OCI-LY7 (cell line): ENCODE measurements at regions not wholly inside any gene's neighbourhood (a gene's known extent, or its start where the extent isn't known, plus 50 kb on each side); places are given as distances from the start of the nearest gene placed in this dataset.

Experiments
- BruUV-seq: library from RNA; stranded (reverse); fragments of 400-500 nt; replicated peaks from 2 replicates; lab custom pipeline; 2021; lab: Mats Ljungman, UMichigan
- CTCF ChIA-PET: fragments of 300-600 bp; sonication (Branson Sonifier 250); formaldehyde crosslinking; loops from one replicate; lab custom pipeline; 2022; ENCODE audit warnings: antibody characterized with exemption; ENCODE audit not compliant: unreplicated experiment; lab: Charles Lee
- POLR2A ChIA-PET: fragments of 300-600 bp; sonication (Branson Sonifier 250); formaldehyde crosslinking; loops from one replicate; lab custom pipeline; 2022; ENCODE audit warnings: antibody characterized with exemption; lab: Charles Lee
- DNase-seq: peaks from one replicate; pipeline ENCODE4 v3.0.0-alpha.2; 2015; ENCODE audit warnings: low spot score
- H2AFZ ChIP-seq: fragments of 200-600 bp; sonication (generic), shearing (Covaris generic); 2 replicates; pipeline ENCODE4 v1.6.1; 2014; ENCODE audit warnings: mild to moderate bottlenecking, antibody characterized with exemption, low read length, moderate library complexity
- H3K27ac ChIP-seq: fragments of 200-600 bp; sonication (generic); 2 replicates; pipeline ENCODE4 v1.5.1; 2014; ENCODE audit warnings: mixed run types, low read depth, mild to moderate bottlenecking, moderate library complexity, low read length, inconsistent platforms; ENCODE audit not compliant: poor library complexity, severe bottlenecking
- H3K36me3 ChIP-seq: fragments of 200-600 bp; sonication (generic); 2 replicates; pipeline ENCODE4 v1.6.1; 2014; ENCODE audit warnings: mild to moderate bottlenecking, antibody characterized with exemption, low read length, moderate library complexity, mixed read lengths; ENCODE audit not compliant: insufficient read depth
- H3K4me1 ChIP-seq: fragments of 200-600 bp; sonication (generic); 2 replicates; pipeline ENCODE4 v1.5.1; 2014; ENCODE audit warnings: mild to moderate bottlenecking, low read length; ENCODE audit not compliant: insufficient read depth, poor library complexity, severe bottlenecking
- H3K4me2 ChIP-seq: fragments of 200-600 bp; sonication (generic); 2 replicates; pipeline ENCODE4 v1.6.1; 2014; ENCODE audit warnings: mild to moderate bottlenecking, low read length
- H3K4me3 ChIP-seq: fragments of 200-600 bp; sonication (generic); 2 replicates; pipeline ENCODE4 v1.5.1; 2014; ENCODE audit warnings: mild to moderate bottlenecking, low read depth, low read length; ENCODE audit not compliant: poor library complexity, severe bottlenecking
- H3K79me2 ChIP-seq: fragments of 200-600 bp; sonication (generic); 2 replicates; pipeline ENCODE4 v1.6.1; 2016; ENCODE audit warnings: low read depth, mild to moderate bottlenecking, low read length, moderate library complexity, mixed read lengths; ENCODE audit not compliant: insufficient read depth
- H3K9me2 ChIP-seq: fragments of 200-600 bp; sonication (generic); 2 replicates; pipeline ENCODE4 v1.6.1; 2016; ENCODE audit warnings: mild to moderate bottlenecking, low read length, mixed read lengths; ENCODE audit not compliant: insufficient read depth
- H3K9me3 ChIP-seq: fragments of 200-600 bp; sonication (generic); 2 replicates; pipeline ENCODE4 v1.6.1; 2014; ENCODE audit warnings: mild to moderate bottlenecking, mixed run types, low read length, mixed read lengths
- H4K20me1 ChIP-seq: fragments of 200-600 bp; sonication (generic); 2 replicates; pipeline ENCODE4 v1.6.1; 2014; ENCODE audit warnings: mild to moderate bottlenecking, antibody characterized with exemption, low read length, moderate library complexity, mixed read lengths; ENCODE audit not compliant: insufficient read depth
- EZH2phosphoT487 ChIP-seq: fragments of 200-600 bp; sonication (generic); IDR thresholded peaks from 2 replicates; pipeline ENCODE4 v1.6.1; 2018; ENCODE audit warnings: low read depth, borderline replicate concordance, mild to moderate bottlenecking, mixed run types, antibody characterized with exemption, low read length, moderate library complexity, mixed read lengths
- intact Hi-C: fragments of 100-400 bp; cut with micrococcal nuclease; formaldehyde crosslinking; loops from one replicate; pipeline ENCODE4 v1.10.0; 2022; ENCODE audit not compliant: unreplicated experiment
- TF ChIP-seq, protein P1 (sequence below): fragments of 200-600 bp; sonication (generic); conservative IDR thresholded peaks from 2 replicates; pipeline ENCODE4 v1.5.1; 2014; ENCODE audit warnings: mild to moderate bottlenecking, antibody characterized with exemption, low read length, moderate library complexity, mixed read lengths

DNA sequence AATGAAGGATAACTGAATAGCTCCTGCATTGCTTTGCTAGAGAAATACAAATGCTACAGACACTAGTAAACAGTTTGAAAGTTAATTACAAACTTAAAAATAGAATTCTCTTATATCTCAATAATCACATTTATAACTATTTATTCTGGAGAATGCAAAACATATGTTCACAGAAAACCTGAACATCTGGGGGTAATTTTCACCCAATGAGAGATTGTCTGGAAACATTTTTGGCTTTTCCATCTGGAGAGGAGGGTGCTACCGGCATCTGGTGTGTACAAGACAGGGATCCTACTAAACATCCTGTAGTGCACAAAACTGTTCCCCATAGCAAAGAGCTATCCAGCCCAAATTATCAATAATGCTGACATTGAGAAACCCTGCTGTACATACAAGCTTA, 378.4 kb upstream of the CHORDC1 start:
- TF ChIP-seq, protein P1, sequence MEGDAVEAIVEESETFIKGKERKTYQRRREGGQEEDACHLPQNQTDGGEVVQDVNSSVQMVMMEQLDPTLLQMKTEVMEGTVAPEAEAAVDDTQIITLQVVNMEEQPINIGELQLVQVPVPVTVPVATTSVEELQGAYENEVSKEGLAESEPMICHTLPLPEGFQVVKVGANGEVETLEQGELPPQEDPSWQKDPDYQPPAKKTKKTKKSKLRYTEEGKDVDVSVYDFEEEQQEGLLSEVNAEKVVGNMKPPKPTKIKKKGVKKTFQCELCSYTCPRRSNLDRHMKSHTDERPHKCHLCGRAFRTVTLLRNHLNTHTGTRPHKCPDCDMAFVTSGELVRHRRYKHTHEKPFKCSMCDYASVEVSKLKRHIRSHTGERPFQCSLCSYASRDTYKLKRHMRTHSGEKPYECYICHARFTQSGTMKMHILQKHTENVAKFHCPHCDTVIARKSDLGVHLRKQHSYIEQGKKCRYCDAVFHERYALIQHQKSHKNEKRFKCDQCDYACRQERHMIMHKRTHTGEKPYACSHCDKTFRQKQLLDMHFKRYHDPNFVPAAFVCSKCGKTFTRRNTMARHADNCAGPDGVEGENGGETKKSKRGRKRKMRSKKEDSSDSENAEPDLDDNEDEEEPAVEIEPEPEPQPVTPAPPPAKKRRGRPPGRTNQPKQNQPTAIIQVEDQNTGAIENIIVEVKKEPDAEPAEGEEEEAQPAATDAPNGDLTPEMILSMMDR = no peak
- no peak for TF ChIP-seq EZH2phosphoT487
- DNase-seq = no peak
- H3K27ac ChIP-seq = no peak overlapping the region
- intact Hi-C loops = no loop called here
- H3K79me2 ChIP-seq = no peaks in the 10 kb centered on the region
- no peak overlapping the region for H3K4me3 ChIP-seq
- no TSS peak for BruUV-seq
- POLR2A ChIA-PET = interaction anchor here (0.7 kb wide), 1 partner anchor 120 kb away, joined by 3 read pairs; no protein-coding TSS in a partner anchor
- H3K4me2 ChIP-seq = no peak overlapping the region
- no peaks in the 10 kb centered on the region for H3K36me3 ChIP-seq
- H3K9me3 ChIP-seq = no peaks in the 10 kb centered on the region
- H3K9me2 ChIP-seq = no peaks in the 10 kb centered on the region
- H4K20me1 ChIP-seq = no peaks in the 10 kb centered on the region
- no peaks in the 10 kb centered on the region for H3K4me1 ChIP-seq
- no peak overlapping the region for H2AFZ ChIP-seq
- CTCF ChIA-PET = no interaction called here

DNA sequence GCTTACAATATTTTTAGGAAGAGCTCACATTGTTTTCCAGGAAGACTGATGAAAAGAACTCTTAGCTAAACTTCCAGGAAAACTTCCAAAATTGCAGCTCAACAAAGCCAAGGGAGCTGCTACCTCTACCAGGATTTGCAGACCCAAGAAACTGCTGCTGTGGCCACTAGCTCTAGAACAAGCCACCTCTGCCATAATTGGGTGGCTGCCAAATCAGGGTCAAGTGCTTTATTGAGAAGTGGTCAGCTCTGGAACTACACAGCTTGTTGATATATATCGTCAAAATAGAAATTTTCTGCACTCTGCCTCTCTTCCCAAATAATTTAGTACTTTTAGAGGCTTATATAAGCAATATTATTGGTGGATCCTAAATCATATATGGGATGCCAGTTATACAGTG, 371.8 kb upstream of the CHORDC1 start:
- H4K20me1 ChIP-seq = no peaks in the 10 kb centered on the region
- ChIA-PET POLR2A (interaction anchor here (0.6 kb wide), 1 partner anchor 64 kb away, joined by 3 read pairs; no protein-coding TSS in a partner anchor), CTCF (no interaction called here)
- H3K4me1 ChIP-seq = no peaks in the 10 kb centered on the region
- no peak overlapping the region for H3K4me2 ChIP-seq
- DNase-seq = no peak
- intact Hi-C loops = no loop called here
- no peak overlapping the region for H3K27ac ChIP-seq
- H3K79me2 ChIP-seq = no peaks in the 10 kb centered on the region
- H3K9me2 ChIP-seq = no peaks in the 10 kb centered on the region
- no peaks in the 10 kb centered on the region for H3K36me3 ChIP-seq
- TF ChIP-seq EZH2phosphoT487 = no peak
- no peak overlapping the region for H3K4me3 ChIP-seq
- 0 out of 2 replicates have a peak, but pooled peaks cover 4% of the 10 kb centered on the region for H3K9me3 ChIP-seq
- no peak overlapping the region for H2AFZ ChIP-seq
- BruUV-seq = no TSS peak

DNA sequence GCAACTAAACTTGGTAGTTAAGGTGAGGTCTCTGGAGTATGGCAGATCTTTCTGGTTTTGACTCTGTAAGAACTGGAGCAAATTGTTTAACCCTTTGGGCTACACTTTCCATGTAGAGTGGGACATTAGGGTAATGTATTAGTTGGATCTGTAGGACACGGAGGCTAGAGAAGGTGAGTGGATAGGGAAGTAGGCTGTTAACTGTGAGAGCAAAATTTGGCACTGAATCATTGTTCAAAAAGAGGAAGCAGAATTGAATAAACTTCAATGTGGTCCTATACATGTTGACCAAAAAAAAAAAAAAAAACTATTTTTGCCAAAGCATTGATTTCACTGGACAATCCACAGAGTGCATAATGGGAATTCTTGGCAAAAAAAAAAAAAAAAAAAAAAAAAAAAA, 370.2 kb upstream of the CHORDC1 start:
- intact Hi-C loops = no loop called here
- no peak overlapping the region for H2AFZ ChIP-seq
- no peak overlapping the region for H3K4me3 ChIP-seq
- DNase-seq = no peak
- no peaks in the 10 kb centered on the region for H3K36me3 ChIP-seq
- no peak overlapping the region for H3K4me2 ChIP-seq
- ChIA-PET POLR2A (no interaction called here), CTCF (no interaction called here)
- H3K27ac ChIP-seq = no peak overlapping the region
- no peaks in the 10 kb centered on the region for H3K79me2 ChIP-seq
- H3K9me2 ChIP-seq = no peaks in the 10 kb centered on the region
- no TSS peak for BruUV-seq
- H3K4me1 ChIP-seq = no peaks in the 10 kb centered on the region
- H3K9me3 ChIP-seq = 0 out of 2 replicates have a peak, but pooled peaks cover 4% of the 10 kb centered on the region
- no peaks in the 10 kb centered on the region for H4K20me1 ChIP-seq
- TF ChIP-seq, protein P1 = no peak
- no peak for TF ChIP-seq EZH2phosphoT487
